ENCODE measurements at regions not wholly inside any gene's neighbourhood (a gene's known extent, or its start where the extent isn't known, plus 50 kb on each side); places are given as distances from the start of the nearest gene placed in this dataset.

DNA sequence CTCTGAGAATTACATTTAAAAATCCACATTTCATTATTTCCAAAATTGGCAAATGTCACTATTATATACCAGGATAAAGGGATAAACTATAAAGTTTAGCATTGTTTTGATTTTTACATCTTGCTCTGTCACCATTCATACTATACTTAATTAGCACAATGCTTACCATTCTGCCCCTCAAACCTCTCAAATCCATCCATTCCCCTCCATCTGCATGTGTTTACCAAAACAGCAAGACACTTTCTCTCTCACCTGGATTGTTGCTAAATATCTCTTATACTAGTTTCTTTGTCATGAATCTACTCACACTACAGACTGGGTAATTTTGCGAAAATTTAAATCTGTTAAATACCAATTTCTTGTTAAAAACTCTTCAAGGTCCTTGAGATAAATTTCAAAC lies 496.1 kb downstream of the NR4A2 start:
- Histone ChIP-seq H3K4me3 (ENCODE audit: low read depth, low read length) (no peak overlapping the region), H3K36me3 (ENCODE audit: control insufficient read depth, insufficient read depth, low read length) (no peaks in the 10 kb centered on the region), H3K27me3 (ENCODE audit: control insufficient read depth, insufficient read depth, low read length) (no peaks in the 10 kb centered on the region)
- DNase-seq (ENCODE audit: low read depth) (no peak), FAIRE-seq (no peak)
- TF ChIP-seq, protein P1, sequence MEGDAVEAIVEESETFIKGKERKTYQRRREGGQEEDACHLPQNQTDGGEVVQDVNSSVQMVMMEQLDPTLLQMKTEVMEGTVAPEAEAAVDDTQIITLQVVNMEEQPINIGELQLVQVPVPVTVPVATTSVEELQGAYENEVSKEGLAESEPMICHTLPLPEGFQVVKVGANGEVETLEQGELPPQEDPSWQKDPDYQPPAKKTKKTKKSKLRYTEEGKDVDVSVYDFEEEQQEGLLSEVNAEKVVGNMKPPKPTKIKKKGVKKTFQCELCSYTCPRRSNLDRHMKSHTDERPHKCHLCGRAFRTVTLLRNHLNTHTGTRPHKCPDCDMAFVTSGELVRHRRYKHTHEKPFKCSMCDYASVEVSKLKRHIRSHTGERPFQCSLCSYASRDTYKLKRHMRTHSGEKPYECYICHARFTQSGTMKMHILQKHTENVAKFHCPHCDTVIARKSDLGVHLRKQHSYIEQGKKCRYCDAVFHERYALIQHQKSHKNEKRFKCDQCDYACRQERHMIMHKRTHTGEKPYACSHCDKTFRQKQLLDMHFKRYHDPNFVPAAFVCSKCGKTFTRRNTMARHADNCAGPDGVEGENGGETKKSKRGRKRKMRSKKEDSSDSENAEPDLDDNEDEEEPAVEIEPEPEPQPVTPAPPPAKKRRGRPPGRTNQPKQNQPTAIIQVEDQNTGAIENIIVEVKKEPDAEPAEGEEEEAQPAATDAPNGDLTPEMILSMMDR (IDR thresholded peaks at IDR 0.05; ENCODE audit: insufficient read depth, low read length, severe bottlenecking), result no peak

DNA sequence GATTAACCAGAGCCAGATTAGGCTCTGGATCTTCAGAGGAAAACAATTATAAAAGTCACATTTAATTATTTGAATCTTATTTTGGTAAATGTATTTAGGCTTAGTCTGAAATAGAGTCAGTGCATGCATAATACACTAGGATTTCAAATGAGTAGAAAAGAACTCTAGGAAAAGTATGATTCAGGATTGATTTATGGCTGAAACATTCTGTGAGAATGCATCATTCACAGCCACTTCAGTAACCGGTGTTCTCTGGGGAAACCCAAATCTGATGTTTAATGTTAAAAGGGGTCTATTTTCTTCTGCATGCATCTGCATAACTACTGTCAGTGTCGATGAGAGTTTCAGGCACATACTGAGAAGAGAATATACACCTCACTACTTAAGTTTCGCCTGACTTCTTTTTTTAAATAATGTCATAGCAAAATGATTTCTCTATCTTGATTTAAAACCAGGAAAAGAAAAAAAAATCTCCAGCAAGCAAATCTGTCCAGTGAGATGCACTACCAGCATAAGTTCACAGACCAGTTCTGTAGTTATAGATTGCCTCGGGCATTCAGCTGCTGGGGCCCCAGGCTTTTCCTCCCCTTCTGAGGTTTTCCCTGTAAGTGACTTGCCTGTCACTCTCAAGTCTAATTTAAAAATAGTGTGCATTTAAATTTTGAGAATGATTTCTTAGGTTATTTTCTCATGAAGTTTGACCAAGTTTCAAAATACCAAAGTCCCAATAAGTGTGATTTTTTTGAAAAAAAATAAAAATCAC lies 501.5 kb downstream of the NR4A2 start:
- no peak for FAIRE-seq
- H3K36me3 ChIP-seq (ENCODE audit: control insufficient read depth, insufficient read depth, low read length), result no peaks in the 10 kb centered on the region
- H3K4me3 ChIP-seq (ENCODE audit: low read depth, low read length), result no peak overlapping the region
- no peaks in the 10 kb centered on the region for H3K27me3 ChIP-seq (ENCODE audit: control insufficient read depth, insufficient read depth, low read length)
- TF ChIP-seq, protein P1 (IDR thresholded peaks at IDR 0.05; ENCODE audit: insufficient read depth, low read length, severe bottlenecking), result no peak
- DNase-seq (ENCODE audit: low read depth), result peak; percentile 45

DNA sequence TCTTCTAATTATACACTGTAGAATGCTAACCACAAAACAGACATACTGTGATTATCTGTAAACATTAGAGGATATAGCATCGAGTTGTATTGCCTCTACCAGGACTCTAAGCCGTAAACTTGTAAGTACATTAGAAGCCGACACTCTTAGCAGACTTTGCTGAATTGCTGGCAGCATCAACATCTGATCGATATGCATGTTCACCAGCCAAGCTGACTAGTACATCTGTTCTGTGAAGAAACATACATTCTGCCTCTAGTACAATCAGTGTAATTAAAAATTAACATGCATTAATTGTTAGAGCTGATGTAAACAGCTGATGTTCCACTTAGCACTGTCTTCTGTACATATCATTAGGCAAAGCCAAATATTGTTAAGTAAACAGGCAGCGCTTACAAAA lies 502.2 kb downstream of the NR4A2 start:
- no peaks in the 10 kb centered on the region for H3K27me3 ChIP-seq (ENCODE audit: control insufficient read depth, insufficient read depth, low read length)
- FAIRE-seq (no peak), DNase-seq (ENCODE audit: low read depth) (no peak)
- H3K4me3 ChIP-seq (ENCODE audit: low read depth, low read length), result no peak overlapping the region
- no peaks in the 10 kb centered on the region for H3K36me3 ChIP-seq (ENCODE audit: control insufficient read depth, insufficient read depth, low read length)
- TF ChIP-seq, protein P1 (IDR thresholded peaks at IDR 0.05; ENCODE audit: insufficient read depth, low read length, severe bottlenecking), result no peak

DNA sequence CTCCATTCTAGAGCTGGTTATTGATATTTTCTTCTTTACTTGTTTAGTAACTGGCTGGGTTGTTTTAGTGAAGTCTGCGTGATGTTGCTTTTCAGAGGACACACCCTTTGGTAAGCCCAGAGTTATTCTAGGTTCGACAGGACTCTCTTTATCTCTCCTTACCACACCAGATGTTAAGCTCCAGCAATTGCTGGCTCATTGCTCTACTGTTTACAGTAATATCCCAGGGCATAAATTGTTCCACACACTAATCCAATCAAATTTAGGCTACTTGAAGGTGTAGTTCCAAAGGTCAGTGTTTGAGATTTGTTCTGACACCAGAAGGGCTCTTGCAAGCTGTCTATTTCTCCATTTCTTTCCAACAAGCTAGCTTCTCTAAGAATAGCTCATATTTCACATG lies 506.6 kb downstream of the NR4A2 start:
- TF ChIP-seq, protein P1 (IDR thresholded peaks at IDR 0.05; ENCODE audit: insufficient read depth, low read length, severe bottlenecking), result no peak
- DNase-seq (ENCODE audit: low read depth) (no peak), FAIRE-seq (no peak)
- no peaks in the 10 kb centered on the region for H3K27me3 ChIP-seq (ENCODE audit: control insufficient read depth, insufficient read depth, low read length)
- H3K36me3 ChIP-seq (ENCODE audit: control insufficient read depth, insufficient read depth, low read length), result no peaks in the 10 kb centered on the region
- no peak overlapping the region for H3K4me3 ChIP-seq (ENCODE audit: low read depth, low read length)

DNA sequence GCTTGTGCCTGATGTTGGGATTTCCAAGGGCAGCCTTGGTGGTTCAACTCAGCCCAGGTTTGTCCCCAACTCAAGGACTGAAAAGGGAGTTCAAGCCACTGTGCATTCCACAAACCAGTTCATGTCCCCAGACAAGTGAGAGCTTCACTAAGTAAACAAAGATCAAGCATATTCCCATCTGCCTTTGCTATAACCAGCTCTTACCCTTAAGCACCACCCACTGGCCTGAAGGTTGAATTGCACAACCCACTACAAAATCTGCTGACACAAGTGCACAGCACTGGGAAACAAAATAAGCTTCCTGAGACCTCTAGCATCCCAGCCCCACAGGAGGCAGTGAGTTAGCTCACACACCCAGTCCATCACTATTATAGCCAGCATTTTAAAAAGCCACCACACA lies 516.7 kb downstream of the NR4A2 start:
- Histone ChIP-seq H3K36me3 (ENCODE audit: control insufficient read depth, insufficient read depth, low read length) (no peaks in the 10 kb centered on the region), H3K27me3 (ENCODE audit: control insufficient read depth, insufficient read depth, low read length) (no peaks in the 10 kb centered on the region), H3K4me3 (ENCODE audit: low read depth, low read length) (no peak overlapping the region)
- DNase-seq (ENCODE audit: low read depth) (peak; percentile 65), FAIRE-seq (peak; percentile 83)
- TF ChIP-seq, protein P1 (IDR thresholded peaks at IDR 0.05; ENCODE audit: insufficient read depth, low read length, severe bottlenecking), result peak; percentile 50

DNA sequence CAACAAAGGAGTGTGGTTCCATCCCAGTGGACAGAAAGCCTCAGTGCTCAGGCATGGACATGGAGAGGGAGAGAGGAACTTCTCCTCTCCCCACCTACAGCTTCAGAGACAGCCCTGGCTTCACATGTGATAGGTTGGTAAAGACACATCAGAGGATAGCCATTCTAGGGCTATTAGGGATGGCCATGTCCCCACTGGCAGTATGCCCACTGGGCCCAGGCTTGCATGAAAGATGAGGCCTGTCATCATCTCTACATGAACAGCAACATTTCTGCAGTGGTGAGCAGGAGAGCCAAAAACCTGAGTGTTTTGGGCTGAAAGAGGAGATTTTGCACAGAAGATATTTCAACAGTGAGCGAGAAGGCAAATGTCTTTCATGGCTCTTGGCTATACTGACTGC lies 517.2 kb downstream of the NR4A2 start:
- H3K4me3 ChIP-seq (ENCODE audit: low read depth, low read length), result no peak overlapping the region
- DNase-seq (ENCODE audit: low read depth) (no peak), FAIRE-seq (peak; percentile 91)
- no peaks in the 10 kb centered on the region for H3K36me3 ChIP-seq (ENCODE audit: control insufficient read depth, insufficient read depth, low read length)
- TF ChIP-seq, protein P1 (IDR thresholded peaks at IDR 0.05; ENCODE audit: insufficient read depth, low read length, severe bottlenecking), result no peak
- H3K27me3 ChIP-seq (ENCODE audit: control insufficient read depth, insufficient read depth, low read length), result no peaks in the 10 kb centered on the region

Data from bronchial epithelial cell (primary cell).